Dermis microvascular lymphatic vessel endothelial cell (primary cell): ENCODE measurements at regions not wholly inside any gene's neighbourhood (a gene's known extent, or its start where the extent isn't known, plus 50 kb on each side); places are given as distances from the start of the nearest gene placed in this dataset.
A peak's percentile ranks its signal among the peaks of the same experiment; 100 is the strongest.

ENCODE experiments used
- DNase-seq, 2 donors: peaks; one replicate each; pipeline versions ENCODE4 v3.0.0 to v3.0.0-alpha.2; 2010; ENCODE audit warnings: low read depth in 2 of 2

DNA sequence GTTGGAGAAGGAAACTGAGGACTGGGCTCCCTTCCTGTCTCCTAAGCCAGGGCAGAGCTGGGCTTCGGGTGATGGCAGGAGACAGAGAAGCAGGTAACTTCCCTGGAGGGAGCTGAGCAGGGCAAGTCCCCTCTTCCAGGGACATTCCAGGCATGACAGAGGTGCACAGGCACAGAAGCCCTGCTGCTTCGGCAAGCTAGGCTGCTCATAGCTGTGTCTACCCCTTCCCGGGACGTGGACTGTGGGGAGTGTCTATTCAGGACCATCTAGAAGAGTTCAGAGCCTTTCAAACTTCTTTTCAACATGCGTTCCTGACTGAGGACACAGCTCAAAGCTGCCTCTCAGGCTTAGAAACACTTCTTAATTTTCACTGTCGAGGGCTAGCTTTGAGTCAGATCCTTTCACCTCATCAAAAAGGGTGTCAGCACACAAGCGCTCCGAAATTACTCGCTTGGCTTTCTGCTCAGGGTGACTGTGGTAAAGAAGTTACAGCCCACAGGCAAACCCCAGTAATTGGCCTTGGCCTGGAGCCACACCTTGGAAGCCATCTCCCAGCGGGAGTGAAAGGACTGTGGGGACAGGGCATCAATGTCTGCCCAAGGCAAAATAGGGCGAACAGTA, 63.7 kb upstream of the STEAP1B start:
- no peak for DNase-seq

DNA sequence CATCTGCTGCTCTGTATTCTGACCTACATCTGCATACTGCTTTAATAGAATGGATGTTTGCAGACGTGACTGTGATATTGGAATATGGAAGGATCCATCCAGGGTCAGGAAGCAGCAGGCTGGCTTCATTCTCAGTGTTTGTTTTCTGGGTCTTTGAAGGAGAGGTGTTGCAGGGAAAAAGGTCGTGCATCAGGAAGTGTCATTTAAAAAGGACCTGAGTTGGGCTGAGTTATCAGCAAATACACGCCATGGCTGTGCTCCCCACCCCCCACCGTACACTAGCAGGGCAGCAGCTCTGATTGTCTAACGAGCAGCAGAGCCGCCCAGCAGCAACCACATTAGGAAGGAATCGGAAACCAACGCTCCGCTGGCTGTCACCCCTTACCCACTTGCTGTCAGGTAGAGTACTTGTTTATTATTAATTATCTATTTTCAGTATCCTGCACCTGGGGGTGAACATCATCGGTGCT, 63.1 kb upstream of the STEAP1B start:
- DNase-seq: peak; percentile 59 to 75

DNA sequence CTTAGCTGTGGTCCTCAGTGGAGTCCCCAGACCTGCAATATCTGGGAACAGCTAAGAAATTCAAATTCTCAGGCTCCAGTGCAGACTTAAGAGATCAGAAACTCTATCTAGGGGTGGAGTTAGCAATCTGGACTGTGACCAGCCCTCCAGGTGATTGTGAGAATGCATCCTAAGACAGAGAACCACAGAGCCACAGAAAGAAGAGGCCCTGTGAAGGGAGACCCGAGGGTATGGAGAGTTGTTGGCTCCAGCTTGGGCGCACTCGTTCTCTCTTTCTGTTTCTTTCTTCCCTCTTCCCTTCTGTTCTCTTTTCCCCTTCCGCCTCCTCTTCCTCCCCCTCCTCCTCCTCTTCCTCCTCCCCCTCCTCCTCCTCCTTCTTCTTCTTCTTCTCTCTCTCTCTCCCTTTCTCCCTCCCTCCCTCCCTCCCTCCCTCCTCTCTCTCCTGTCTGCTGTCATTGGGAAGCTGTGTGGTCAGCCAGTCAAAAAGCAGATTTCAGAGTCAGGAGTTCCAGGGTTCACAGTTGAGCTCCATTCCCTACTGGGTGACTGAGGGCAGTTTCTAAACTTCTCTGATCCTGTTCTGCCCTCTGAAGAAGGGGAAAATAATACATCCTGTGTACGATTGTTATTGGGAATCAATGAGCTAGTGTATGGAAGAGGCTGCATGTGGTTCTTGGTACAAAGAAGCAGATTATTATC, 62.1 kb upstream of the STEAP1B start:
- DNase-seq: peak in 1 of 2 donors; percentile 11

DNA sequence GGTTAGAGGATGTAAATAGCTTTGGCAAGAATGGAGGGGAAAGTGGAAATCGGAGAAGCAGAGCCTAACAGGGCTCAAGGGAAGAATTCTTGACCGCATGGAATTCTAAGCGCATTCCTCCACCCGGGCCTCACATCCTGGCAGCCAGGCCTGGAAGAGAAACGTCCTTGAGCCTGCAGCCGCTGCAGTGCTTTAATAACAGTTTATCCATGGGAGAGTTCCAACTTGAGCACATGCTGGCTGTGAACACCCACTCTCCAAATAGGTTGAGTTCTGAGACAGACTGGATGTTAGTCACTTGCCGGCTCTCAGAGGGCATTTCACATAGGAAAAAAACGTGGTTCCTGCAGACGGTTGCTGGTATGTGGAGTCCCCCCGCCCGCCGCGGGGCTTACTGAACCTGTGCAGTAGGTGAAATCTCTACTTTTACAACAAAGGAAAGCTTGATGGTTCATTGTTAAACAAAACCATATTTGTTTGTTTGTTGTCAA, 61.4 kb upstream of the STEAP1B start:
- DNase-seq: peak; percentile 69 to 96

DNA sequence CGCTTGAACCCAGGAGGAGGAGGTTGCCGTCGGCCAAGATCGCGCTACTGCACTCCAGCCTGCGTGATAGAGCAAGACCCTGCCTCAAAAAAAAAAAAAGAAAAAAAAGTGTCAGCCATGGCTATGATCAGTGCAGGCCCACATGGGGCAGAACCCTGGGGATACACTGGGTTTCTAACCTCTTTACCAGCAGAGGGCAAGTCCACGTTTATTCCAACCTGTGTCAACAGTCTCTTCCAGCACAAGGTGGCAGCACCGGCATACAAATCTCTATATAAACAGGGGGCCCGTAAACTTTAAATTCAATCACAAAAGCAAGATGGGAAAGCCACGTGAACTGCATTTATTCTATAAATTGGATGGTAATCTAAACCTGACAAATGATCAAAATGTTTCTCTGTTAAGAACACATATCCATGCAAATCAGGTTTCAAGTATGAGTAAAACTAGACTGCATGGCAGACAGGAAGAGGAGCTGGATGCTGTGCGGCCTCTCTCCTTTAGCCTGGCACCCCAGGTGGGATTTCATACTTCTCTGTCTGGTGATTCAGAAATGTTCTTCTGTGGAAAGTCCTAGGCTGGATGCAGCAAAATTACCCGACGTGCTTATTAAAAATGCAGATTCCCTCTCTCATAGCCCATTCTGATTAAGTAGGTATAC, 60.0 kb upstream of the STEAP1B start:
- peak; percentile 76 to 85 for DNase-seq

DNA sequence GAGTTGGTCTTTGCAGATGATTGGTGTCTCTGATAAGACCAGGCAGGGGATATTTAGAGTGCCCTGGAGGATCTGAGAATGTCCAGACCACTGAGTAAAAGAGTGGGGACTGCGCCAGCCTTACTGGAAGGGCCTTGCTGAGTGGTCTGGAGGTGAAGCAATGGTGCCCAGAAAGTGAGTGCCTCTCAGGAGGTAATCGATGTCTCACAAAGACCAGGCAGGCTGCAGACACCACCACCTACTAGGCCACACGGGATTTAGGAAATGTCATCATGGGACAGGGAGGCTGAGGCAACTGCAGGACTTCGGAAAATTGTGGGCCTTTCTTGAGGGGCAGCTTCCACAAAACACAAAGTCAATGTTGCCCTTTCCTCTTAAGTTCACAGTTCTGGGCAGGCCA, 57.2 kb upstream of the STEAP1B start:
- no peak for DNase-seq

DNA sequence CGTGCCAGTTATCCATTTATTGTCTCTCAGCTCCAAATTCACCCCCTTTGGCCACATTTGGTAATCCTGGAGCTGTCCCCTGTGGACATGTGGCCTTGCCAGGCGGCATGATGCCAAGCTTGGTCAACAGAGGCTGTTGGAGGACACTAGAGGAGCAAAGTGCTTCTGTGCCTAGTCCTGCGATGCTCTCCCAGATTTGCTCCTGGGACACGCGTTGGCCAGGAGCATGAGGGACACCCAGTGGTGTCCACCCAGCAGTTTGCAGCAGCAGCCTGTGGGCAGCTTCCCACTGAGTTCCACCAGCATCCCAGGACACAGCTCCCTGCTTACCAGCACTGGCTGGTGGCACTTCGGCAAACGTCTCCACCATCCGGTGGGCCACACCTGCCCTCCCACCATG, 55.5 kb upstream of the STEAP1B start:
- DNase-seq: no peak

DNA sequence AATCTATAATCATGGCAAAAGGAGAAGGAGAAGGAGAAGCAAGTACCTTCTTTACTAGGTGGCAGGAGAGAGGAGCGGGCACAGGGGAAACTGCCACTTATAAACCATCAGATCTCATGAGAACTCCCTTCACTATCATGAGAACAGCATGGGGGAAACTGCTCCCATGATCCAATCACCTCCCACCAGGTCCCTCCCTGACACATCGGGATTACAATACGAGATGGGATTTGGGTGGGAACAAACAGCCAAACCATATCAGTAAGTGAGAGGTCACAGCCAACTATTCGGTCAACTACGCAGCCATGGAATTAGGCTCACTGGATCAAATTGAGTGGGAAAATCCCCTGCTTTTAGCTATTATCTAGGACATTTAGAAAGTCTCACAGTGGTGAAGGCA, 54.2 kb upstream of the STEAP1B start:
- no peak for DNase-seq

DNA sequence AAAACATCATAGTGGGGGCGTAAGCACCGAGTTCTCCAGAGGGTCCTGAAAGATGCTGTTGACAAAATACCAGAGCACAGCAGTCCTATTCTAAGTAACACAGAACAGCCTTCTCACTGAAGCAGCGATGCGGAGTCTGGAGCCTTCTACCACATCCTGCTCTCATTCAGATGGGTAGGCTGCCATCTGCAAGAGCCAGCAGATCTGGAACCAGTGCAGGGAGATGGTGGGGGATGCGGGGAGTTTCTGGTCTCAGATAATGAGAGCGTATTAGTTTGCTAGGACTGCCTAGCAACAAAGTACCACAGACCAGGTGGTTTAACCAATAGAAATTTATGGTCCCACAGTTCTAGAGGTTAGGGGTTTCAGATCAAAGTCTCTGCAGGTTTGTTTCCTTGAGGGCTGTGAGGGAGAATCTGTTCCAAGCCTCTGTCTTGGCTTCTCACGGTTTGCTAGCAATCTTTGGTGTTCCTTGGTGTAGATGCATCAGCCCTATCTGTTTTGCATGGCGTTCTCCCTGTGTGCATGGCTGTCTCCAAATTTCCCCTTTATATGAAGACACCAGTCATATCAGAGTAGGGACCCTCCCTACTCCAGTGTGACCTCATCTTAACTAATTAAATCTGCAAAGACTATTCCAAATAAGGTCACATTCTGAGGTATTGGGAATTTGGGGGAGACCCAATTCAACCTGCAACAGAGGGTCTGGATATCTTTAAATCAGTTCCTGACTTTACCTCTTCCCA, 52.0 kb upstream of the STEAP1B start:
- no peak for DNase-seq

DNA sequence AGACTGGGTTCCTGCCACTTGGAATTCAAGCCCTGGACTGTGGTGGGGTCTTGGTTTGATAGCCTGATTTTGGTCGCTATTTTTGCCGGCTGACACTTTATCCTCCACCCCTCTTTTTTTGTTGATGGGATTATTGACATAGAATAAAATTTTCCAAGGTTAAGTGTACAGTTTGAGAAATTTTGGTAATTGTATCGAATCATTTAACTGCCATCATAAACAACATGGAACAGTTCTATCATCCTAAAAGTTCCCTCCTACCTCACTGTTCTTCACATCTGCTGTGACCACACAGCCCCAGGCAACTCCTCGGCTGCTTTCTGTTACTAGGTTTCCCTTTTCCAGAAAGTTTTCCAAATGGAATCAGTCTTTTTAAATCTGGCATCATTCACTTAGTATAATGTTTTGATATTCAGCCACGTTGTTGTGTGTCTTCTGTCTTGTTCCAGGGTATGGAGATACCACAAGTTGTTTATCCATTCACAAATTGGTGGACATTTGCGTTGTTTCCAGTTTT, 50.6 kb upstream of the STEAP1B start:
- DNase-seq: no peak

DNA sequence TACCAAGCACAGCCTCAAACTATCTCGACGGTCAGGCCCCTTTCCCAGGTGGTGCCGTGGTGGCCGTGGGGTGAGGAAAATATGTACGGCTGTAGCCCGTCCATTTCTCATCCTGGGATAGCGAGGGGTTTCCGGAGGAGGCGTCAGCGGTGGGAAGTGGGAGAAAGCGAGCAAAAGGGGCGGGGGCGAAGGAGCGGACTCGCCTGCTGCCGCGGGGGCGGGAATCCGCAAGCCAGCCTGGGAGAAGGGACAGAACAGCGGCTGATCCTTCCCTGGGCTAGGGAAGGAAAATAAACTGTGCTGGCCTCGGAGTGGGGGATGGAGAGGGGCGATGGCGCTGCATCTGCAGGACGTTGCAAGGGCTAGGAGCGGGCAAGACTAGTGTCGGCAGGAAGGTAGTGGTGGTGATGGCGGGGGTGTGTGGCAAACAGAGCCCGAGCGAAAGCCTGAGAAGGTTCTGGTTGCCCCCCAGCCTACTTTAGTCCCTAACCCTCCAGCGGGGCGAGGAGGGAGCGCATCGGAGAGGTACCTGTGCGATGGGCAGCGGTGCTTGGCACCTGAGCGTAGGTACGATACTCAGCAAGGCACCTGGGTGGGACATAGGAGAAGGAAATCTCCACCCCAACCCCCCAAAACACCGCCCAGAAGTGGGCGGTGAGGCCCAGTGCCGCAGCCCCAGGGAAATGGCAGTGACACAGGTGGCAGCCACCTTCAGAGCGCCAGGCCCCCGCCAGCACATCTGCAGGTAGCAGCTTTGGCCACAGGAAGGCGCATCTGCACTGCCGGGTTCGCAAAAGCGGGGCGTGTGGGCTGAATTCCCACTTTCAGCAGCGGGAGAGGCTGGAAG, 49.9 kb upstream of the STEAP1B start:
- no peak for DNase-seq
